Neural cell (in vitro differentiated cells): ENCODE measurements at regions not wholly inside any gene's neighbourhood (a gene's known extent, or its start where the extent isn't known, plus 50 kb on each side); places are given as distances from the start of the nearest gene placed in this dataset.

ENCODE experiments used
- H2AFZ ChIP-seq: fragments of 200-600, 300-800 bp; sonication (generic), shearing (Covaris generic); 2 replicates; pipeline ENCODE4 v1.6.0; 2014; ENCODE audit warnings: low read depth, mild to moderate bottlenecking, antibody characterized with exemption, low read length, moderate library complexity
- H3F3A ChIP-seq: fragments of 200-600 bp; shearing (Covaris generic); 2 replicates; pipeline ENCODE4 v1.6.1; 2016; ENCODE audit warnings: mild to moderate bottlenecking, moderate library complexity, mixed read lengths, antibody characterized with exemption, low read length; ENCODE audit not compliant: insufficient read depth, poor library complexity, severe bottlenecking
- H3K27ac ChIP-seq: fragments of 200-600, 300-800 bp; sonication (generic), shearing (Covaris generic); 2 replicates; pipeline ENCODE4 v1.5.1; 2014; ENCODE audit warnings: mild to moderate bottlenecking, low read length, moderate library complexity
- H3K27me3 ChIP-seq: fragments of 300-800, 200-600 bp; sonication (generic), shearing (Covaris generic); 2 replicates; pipeline ENCODE4 v1.6.0; 2014; ENCODE audit warnings: mild to moderate bottlenecking, low read depth, low read length, moderate library complexity; ENCODE audit not compliant: insufficient read depth
- H3K36me3 ChIP-seq: fragments of 300-800, 200-600 bp; sonication (generic), shearing (Covaris generic); 2 replicates; pipeline ENCODE4 v1.5.1; 2014; ENCODE audit warnings: mild to moderate bottlenecking, antibody characterized with exemption, low read length, moderate library complexity; ENCODE audit not compliant: insufficient read depth
- H3K4me2 ChIP-seq: fragments of 300-800, 200-600 bp; sonication (generic), shearing (Covaris generic); 2 replicates; pipeline ENCODE4 v1.6.0; 2014; ENCODE audit warnings: mild to moderate bottlenecking, low read length
- H3K4me3 ChIP-seq: fragments of 300-800, 200-600 bp; sonication (generic), shearing (Covaris generic); 2 replicates; pipeline ENCODE4 v1.5.1; 2014; ENCODE audit warnings: mild to moderate bottlenecking, low read length, moderate library complexity
- H3K79me2 ChIP-seq: fragments of 200-600 bp; shearing (Covaris generic); replicated peaks from 2 replicates; pipeline ENCODE4 v1.6.0; 2014; ENCODE audit warnings: mild to moderate bottlenecking, low read length, moderate library complexity; ENCODE audit not compliant: insufficient read depth
- H3K9ac ChIP-seq: fragments of 300-800, 200-600 bp; sonication (generic), shearing (Covaris generic); 2 replicates; pipeline ENCODE4 v1.6.1; 2016; ENCODE audit warnings: mild to moderate bottlenecking, low read length, mixed read lengths
- H3K9me2 ChIP-seq: fragments of 200-600 bp; shearing (Covaris generic); 2 replicates; pipeline ENCODE4 v1.6.1; 2016; ENCODE audit warnings: mild to moderate bottlenecking, low read length, mixed read lengths; ENCODE audit not compliant: insufficient read depth
- H3K9me3 ChIP-seq: fragments of 200-600, 300-800 bp; sonication (generic), shearing (Covaris generic); 2 replicates; pipeline ENCODE4 v1.6.1; 2016; ENCODE audit warnings: mild to moderate bottlenecking, mixed run types, low read length, moderate library complexity, mixed read lengths
- H4K20me1 ChIP-seq: fragments of 200-600 bp; shearing (Covaris generic); 2 replicates; pipeline ENCODE4 v1.6.1; 2016; ENCODE audit warnings: mild to moderate bottlenecking, mixed run types; ENCODE audit not compliant: insufficient read depth
- CTCF ChIP-seq: fragments of 450-650 bp; IDR thresholded peaks from 2 replicates; pipeline ENCODE4 v1.5.1; 2014; ENCODE audit warnings: antibody characterized with exemption, mild to moderate bottlenecking, moderate library complexity; ENCODE audit not compliant: poor library complexity, severe bottlenecking
- EP300 ChIP-seq: fragments of 450-650 bp; conservative IDR thresholded peaks from 2 replicates; pipeline ENCODE4 v1.6.1; 2014; ENCODE audit warnings: antibody characterized with exemption, mild to moderate bottlenecking, moderate library complexity; ENCODE audit not compliant: poor library complexity, severe bottlenecking
- EZH2 ChIP-seq: fragments of 200-600, 300-800 bp; shearing (Covaris generic), sonication (generic); IDR thresholded peaks from 2 replicates; pipeline ENCODE4 v1.6.1; 2014; ENCODE audit warnings: antibody characterized with exemption, low read length, borderline replicate concordance, mild to moderate bottlenecking; ENCODE audit not compliant: insufficient read depth, poor library complexity, severe bottlenecking
- MXI1 ChIP-seq: fragments of 450-650 bp; conservative IDR thresholded peaks from 2 replicates; pipeline ENCODE4 v1.6.1; 2014; ENCODE audit warnings: antibody characterized with exemption, mild to moderate bottlenecking; ENCODE audit not compliant: poor library complexity, severe bottlenecking
- POLR2AphosphoS5 ChIP-seq: IDR thresholded peaks from 2 replicates; pipeline ENCODE4 v1.6.1; 2012
- RAD21 ChIP-seq: fragments of 450-650 bp; conservative IDR thresholded peaks from 2 replicates; pipeline ENCODE4 v1.6.1; 2014; ENCODE audit warnings: antibody characterized with exemption, mild to moderate bottlenecking, moderate library complexity
- REST ChIP-seq: IDR thresholded peaks from 2 replicates; pipeline ENCODE4 v1.6.1; 2012; ENCODE audit warnings: borderline replicate concordance
- SMC3 ChIP-seq: fragments of 450-650 bp; conservative IDR thresholded peaks from 2 replicates; pipeline ENCODE4 v1.6.1; 2014; ENCODE audit warnings: antibody characterized with exemption, mild to moderate bottlenecking, moderate library complexity; ENCODE audit not compliant: poor library complexity
- TAF1 ChIP-seq: IDR thresholded peaks from 2 replicates; pipeline ENCODE4 v1.6.1; 2012; ENCODE audit warnings: low read depth

- no peak overlapping the region for H3K27ac ChIP-seq
- no peak overlapping the region for H3K4me2 ChIP-seq
- H3K27me3 ChIP-seq, result no peaks in the 10 kb centered on the region
- TF ChIP-seq POLR2AphosphoS5 (no peak), CTCF (no peak), EZH2 (no peak), EP300 (no peak), SMC3 (no peak)
- H2AFZ ChIP-seq, result no peak overlapping the region
- H3K9me2 ChIP-seq, result no peaks in the 10 kb centered on the region
- no peak overlapping the region for H3K9ac ChIP-seq
- H3K4me3 ChIP-seq, result no peak overlapping the region
- H3F3A ChIP-seq, result no peaks in the 10 kb centered on the region
- no peaks in the 10 kb centered on the region for H3K36me3 ChIP-seq
- no peaks in the 10 kb centered on the region for H4K20me1 ChIP-seq
- H3K79me2 ChIP-seq, result no peaks in the 10 kb centered on the region
- no peaks in the 10 kb centered on the region for H3K9me3 ChIP-seq
Observed at GRCh38 chr6:168222115-168223043, 97.2 kb downstream of the DACT2 start.

GRCh38 chr6:168221497-168222079 lies 98.0 kb downstream of the DACT2 start:
- Histone ChIP-seq H2AFZ (no peak overlapping the region), H3K4me2 (no peak overlapping the region), H3K9ac (no peak overlapping the region), H3K4me3 (no peak overlapping the region), H3F3A (no peaks in the 10 kb centered on the region), H3K36me3 (no peaks in the 10 kb centered on the region), H3K9me3 (no peaks in the 10 kb centered on the region), H3K27ac (no peak overlapping the region), H3K79me2 (no peaks in the 10 kb centered on the region), H3K9me2 (no peaks in the 10 kb centered on the region), H3K27me3 (no peaks in the 10 kb centered on the region), H4K20me1 (no peaks in the 10 kb centered on the region)
- no peak for TF ChIP-seq EP300
- no peak for TF ChIP-seq REST
- no peak for TF ChIP-seq RAD21
- no peak for TF ChIP-seq TAF1
- no peak for TF ChIP-seq EZH2
- TF ChIP-seq CTCF, result no peak
- TF ChIP-seq POLR2AphosphoS5, result no peak
- no peak for TF ChIP-seq MXI1
- TF ChIP-seq SMC3, result no peak
